ENCODE measurements at regions not wholly inside any gene's neighbourhood (a gene's known extent, or its start where the extent isn't known, plus 50 kb on each side); places are given as distances from the start of the nearest gene placed in this dataset.

GRCh38 chr5:74280306-74280705 lies 360.2 kb downstream of the ENC1 start:
- TF ChIP-seq POLR2A (IDR thresholded peaks at IDR 0.05) = no peak
- TF ChIP-seq, protein P1, sequence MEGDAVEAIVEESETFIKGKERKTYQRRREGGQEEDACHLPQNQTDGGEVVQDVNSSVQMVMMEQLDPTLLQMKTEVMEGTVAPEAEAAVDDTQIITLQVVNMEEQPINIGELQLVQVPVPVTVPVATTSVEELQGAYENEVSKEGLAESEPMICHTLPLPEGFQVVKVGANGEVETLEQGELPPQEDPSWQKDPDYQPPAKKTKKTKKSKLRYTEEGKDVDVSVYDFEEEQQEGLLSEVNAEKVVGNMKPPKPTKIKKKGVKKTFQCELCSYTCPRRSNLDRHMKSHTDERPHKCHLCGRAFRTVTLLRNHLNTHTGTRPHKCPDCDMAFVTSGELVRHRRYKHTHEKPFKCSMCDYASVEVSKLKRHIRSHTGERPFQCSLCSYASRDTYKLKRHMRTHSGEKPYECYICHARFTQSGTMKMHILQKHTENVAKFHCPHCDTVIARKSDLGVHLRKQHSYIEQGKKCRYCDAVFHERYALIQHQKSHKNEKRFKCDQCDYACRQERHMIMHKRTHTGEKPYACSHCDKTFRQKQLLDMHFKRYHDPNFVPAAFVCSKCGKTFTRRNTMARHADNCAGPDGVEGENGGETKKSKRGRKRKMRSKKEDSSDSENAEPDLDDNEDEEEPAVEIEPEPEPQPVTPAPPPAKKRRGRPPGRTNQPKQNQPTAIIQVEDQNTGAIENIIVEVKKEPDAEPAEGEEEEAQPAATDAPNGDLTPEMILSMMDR (IDR thresholded peaks at IDR 0.05) = no peak

All from ovary (tissue), 3 donors.